ENCODE measurements at regions not wholly inside any gene's neighbourhood (a gene's known extent, or its start where the extent isn't known, plus 50 kb on each side); places are given as distances from the start of the nearest gene placed in this dataset.

- Histone ChIP-seq H3K9ac (no peak overlapping the region), H3K27ac (no peak overlapping the region), H4K20me1 (ENCODE audit: low read depth) (no peaks in the 10 kb centered on the region), H3K4me1 (no peaks in the 10 kb centered on the region), H3K9me3 (ENCODE audit: low read depth) (peaks cover 3% of the 10 kb centered on the region), H3K36me3 (peaks cover 8% of the 10 kb centered on the region), H3K4me2 (no peak overlapping the region), H3F3A (ENCODE audit: low read depth) (no peaks in the 10 kb centered on the region), H3K27me3 (no peaks in the 10 kb centered on the region), H2AFZ (replicated peaks) (no peak overlapping the region), H3K4me3 (no peak overlapping the region), H3K79me2 (ENCODE audit: low read depth) (no peaks in the 10 kb centered on the region)
- TF ChIP-seq EZH2phosphoT487 (IDR thresholded peaks at IDR 0.05) (no peak), EZH2 (IDR thresholded peaks at IDR 0.05) (no peak), CTCF (IDR thresholded peaks at IDR 0.05) (no peak)
- no peak for DNase-seq (ENCODE audit: low spot score)
- H3K4me3 Mint-ChIP-seq: no peak overlapping the region
- no peaks in the 10 kb centered on the region for H3K27me3 Mint-ChIP-seq (ENCODE audit: insufficient read depth, low read depth)
- H3K27ac Mint-ChIP-seq: no peak overlapping the region
- peaks cover 11% of the 10 kb centered on the region for H3K9me3 Mint-ChIP-seq
- no peaks in the 10 kb centered on the region for H3K36me3 Mint-ChIP-seq
- H3K4me1 Mint-ChIP-seq: peaks cover 5% of the 10 kb centered on the region
Measured at GRCh38 chr12:40157336-40157735, 51.5 kb upstream of the SLC2A13 start.

DNA sequence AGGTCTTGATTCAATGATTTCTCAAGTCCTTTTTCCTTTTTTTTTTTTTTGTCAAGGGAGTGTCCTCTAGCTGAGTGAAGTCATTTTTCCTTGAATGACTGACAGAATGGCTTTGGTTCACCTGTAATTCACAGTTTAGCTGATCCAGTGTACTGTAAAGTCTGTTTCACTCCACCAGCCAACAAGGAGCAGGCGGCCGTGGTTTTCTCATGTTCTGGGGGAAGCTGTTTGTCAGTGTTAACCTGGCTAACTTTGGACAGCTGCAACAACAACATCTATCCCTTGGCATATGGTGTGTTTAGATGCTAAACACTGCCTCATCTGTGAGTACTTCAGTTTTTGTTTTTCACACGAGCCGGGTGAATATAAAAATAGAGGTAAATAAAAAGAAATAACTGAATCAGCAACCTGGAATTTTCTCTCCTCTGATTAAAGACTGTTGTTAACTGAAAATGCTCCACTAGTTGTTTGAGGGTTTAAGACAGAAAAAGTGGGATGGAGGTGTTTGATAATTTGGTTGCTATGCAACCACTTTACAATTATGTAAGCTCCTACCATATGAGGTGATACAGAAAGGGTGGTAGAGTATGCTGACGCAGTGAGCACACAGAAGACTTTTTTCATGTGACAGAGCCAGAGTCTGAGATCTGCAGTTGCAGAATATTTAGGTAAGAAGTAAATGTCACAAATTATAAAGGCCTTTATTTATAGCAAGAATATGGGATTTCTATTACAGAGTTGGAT, 50.3 kb upstream of the SLC2A13 start:
- Histone ChIP-seq H3F3A (ENCODE audit: low read depth) (no peaks in the 10 kb centered on the region), H3K79me2 (ENCODE audit: low read depth) (no peaks in the 10 kb centered on the region), H3K36me3 (peaks cover 8% of the 10 kb centered on the region), H3K4me3 (no peak overlapping the region), H4K20me1 (ENCODE audit: low read depth) (no peaks in the 10 kb centered on the region), H3K4me2 (no peak overlapping the region), H3K4me1 (no peaks in the 10 kb centered on the region), H3K9ac (no peak overlapping the region), H3K9me3 (ENCODE audit: low read depth) (no peaks in the 10 kb centered on the region), H3K27me3 (no peaks in the 10 kb centered on the region), H3K27ac (no peak overlapping the region), H2AFZ (replicated peaks) (no peak overlapping the region)
- no peaks in the 10 kb centered on the region for H3K27me3 Mint-ChIP-seq (ENCODE audit: insufficient read depth, low read depth)
- H3K9me3 Mint-ChIP-seq: peaks cover 2% of the 10 kb centered on the region
- no peak for DNase-seq (ENCODE audit: low spot score)
- H3K4me1 Mint-ChIP-seq: peaks cover 5% of the 10 kb centered on the region
- H3K36me3 Mint-ChIP-seq: no peaks in the 10 kb centered on the region
- TF ChIP-seq EZH2phosphoT487 (IDR thresholded peaks at IDR 0.05) (no peak), CTCF (IDR thresholded peaks at IDR 0.05) (no peak), EZH2 (IDR thresholded peaks at IDR 0.05) (no peak)
- H3K4me3 Mint-ChIP-seq: no peak overlapping the region
- no peak overlapping the region for H3K27ac Mint-ChIP-seq

Data from neural progenitor cell (in vitro differentiated cells).